MM.1S (cell line): ENCODE measurements at regions not wholly inside any gene's neighbourhood (a gene's known extent, or its start where the extent isn't known, plus 50 kb on each side); places are given as distances from the start of the nearest gene placed in this dataset.

Source experiments
- EZH2 ChIP-seq: fragments of 300-600 bp; sonication (generic); optimal IDR thresholded peaks from 2 replicates; pipeline ENCODE3; 2017; ENCODE audit warnings: low read depth, mild to moderate bottlenecking, antibody characterized with exemption, low read length, mixed read lengths
- TF ChIP-seq, protein P1 (sequence below): fragments of 300-600 bp; sonication (generic); IDR thresholded peaks from 2 replicates; pipeline ENCODE4 v1.5.1; 2016; ENCODE audit warnings: antibody characterized with exemption, low read length, mixed read lengths

GRCh38 chr12:9367828-9368227 is 159.6 kb upstream of the PZP start:
- TF ChIP-seq, protein P1, sequence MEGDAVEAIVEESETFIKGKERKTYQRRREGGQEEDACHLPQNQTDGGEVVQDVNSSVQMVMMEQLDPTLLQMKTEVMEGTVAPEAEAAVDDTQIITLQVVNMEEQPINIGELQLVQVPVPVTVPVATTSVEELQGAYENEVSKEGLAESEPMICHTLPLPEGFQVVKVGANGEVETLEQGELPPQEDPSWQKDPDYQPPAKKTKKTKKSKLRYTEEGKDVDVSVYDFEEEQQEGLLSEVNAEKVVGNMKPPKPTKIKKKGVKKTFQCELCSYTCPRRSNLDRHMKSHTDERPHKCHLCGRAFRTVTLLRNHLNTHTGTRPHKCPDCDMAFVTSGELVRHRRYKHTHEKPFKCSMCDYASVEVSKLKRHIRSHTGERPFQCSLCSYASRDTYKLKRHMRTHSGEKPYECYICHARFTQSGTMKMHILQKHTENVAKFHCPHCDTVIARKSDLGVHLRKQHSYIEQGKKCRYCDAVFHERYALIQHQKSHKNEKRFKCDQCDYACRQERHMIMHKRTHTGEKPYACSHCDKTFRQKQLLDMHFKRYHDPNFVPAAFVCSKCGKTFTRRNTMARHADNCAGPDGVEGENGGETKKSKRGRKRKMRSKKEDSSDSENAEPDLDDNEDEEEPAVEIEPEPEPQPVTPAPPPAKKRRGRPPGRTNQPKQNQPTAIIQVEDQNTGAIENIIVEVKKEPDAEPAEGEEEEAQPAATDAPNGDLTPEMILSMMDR: no peak
- TF ChIP-seq EZH2: no peak
